ENCODE measurements at regions not wholly inside any gene's neighbourhood (a gene's known extent, or its start where the extent isn't known, plus 50 kb on each side); places are given as distances from the start of the nearest gene placed in this dataset.

DNA sequence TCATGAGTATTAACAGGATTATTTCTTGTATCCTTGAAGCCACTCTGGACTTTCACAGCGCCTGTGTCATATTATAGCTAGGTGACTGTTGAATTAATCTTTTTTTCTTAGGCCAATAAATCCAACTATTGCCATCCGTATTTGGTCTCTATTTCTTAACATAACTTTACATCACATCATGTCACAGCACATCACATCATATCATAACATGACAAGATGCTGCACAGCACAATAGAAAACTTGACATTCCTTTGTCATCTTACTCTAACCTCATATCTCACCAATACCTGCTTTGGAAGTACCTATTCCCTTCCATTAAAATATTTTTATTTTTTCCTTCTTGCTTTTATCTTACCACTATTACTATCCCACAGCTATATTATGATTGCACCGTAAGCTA, 1480.8 kb downstream of the TECRL start:
- TF ChIP-seq POLR2A (IDR thresholded peaks at IDR 0.05; ENCODE audit: low read depth, low read length) (no peak), POLR2AphosphoS5 (IDR thresholded peaks at IDR 0.05; ENCODE audit: low read depth, low read length) (no peak), TAF1 (IDR thresholded peaks at IDR 0.05; ENCODE audit: borderline replicate concordance, low read depth, low read length) (no peak)
